ENCODE measurements at regions not wholly inside any gene's neighbourhood (a gene's known extent, or its start where the extent isn't known, plus 50 kb on each side); places are given as distances from the start of the nearest gene placed in this dataset.

DNA sequence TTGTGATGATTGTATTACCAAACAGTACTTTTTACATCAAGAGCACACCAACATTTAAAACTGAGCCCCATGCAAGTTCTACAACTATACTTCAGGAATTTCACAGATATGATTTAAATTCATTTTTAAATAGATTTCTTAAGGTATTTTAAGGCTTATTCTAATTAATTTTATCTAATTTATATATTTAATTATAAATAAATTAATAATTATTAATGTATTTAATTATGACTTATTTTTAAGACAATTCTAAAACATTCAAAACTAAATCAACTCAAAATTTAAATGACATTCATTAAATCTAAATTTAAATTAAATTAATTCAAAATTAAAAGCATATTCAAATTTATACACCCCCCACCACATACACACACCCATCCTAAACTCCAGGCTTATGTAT is 299.2 kb downstream of the NFIB start:
- no peak for ATAC-seq
- H2AFZ ChIP-seq = no peak overlapping the region
- H3K36me3 Mint-ChIP-seq (ENCODE audit: low read depth) = no peaks in the 10 kb centered on the region

More for the DNA sequence above, 299.2 kb downstream of the NFIB start:
- H3K27ac ChIP-seq (ENCODE audit: low read depth) = no peak overlapping the region
- H3K4me1 Mint-ChIP-seq = no peaks in the 10 kb centered on the region
- no peaks in the 10 kb centered on the region for H3K4me1 ChIP-seq (ENCODE audit: insufficient read depth)
- H3K4me3 ChIP-seq = no peak overlapping the region
- H3K4me2 ChIP-seq = no peak overlapping the region
- H3K36me3 ChIP-seq (ENCODE audit: insufficient read depth) = no peaks in the 10 kb centered on the region
- no peaks in the 10 kb centered on the region for H4K20me1 ChIP-seq (replicated peaks; ENCODE audit: insufficient read depth)
- no peak overlapping the region for H3K4me3 Mint-ChIP-seq
- no peak for DNase-seq (ENCODE audit: low spot score)
- no peaks in the 10 kb centered on the region for H3K9me2 ChIP-seq (ENCODE audit: insufficient read depth)
- H3F3A ChIP-seq (replicated peaks; ENCODE audit: low read depth) = no peaks in the 10 kb centered on the region
- no peaks in the 10 kb centered on the region for H3K9me3 Mint-ChIP-seq
- H3K79me2 ChIP-seq (replicated peaks; ENCODE audit: insufficient read depth) = no peaks in the 10 kb centered on the region
- H3K27ac Mint-ChIP-seq = no peak overlapping the region
- H3K27me3 Mint-ChIP-seq (ENCODE audit: insufficient read depth, low read depth, poor library complexity) = no peaks in the 10 kb centered on the region
- no peaks in the 10 kb centered on the region for H3K27me3 ChIP-seq (ENCODE audit: insufficient read depth)
- TF ChIP-seq POLR2AphosphoS5 (IDR thresholded peaks at IDR 0.05; ENCODE audit: low read depth) (no peak), ZNF331 (CRISPR knock-in tag; IDR thresholded peaks at IDR 0.05; ENCODE audit: low read depth) (no peak), ZNF114 (CRISPR knock-in tag; IDR thresholded peaks at IDR 0.05) (no peak), STAT1 (IDR thresholded peaks at IDR 0.05; ENCODE audit: unreplicated experiment) (no peak), NANOG (IDR thresholded peaks at IDR 0.05; ENCODE audit: borderline replicate concordance) (no peak), CTCF (conservative IDR thresholded peaks at IDR 0.05; ENCODE audit: low read depth in 2 of 2) (no peak), EZH2 (IDR thresholded peaks at IDR 0.05; ENCODE audit: low read depth, unreplicated experiment) (no peak), ZNF462 (CRISPR knock-in tag; IDR thresholded peaks at IDR 0.05) (no peak), JUNB (IDR thresholded peaks at IDR 0.05; ENCODE audit: unreplicated experiment) (no peak), EZH2phosphoT487 (IDR thresholded peaks at IDR 0.05; ENCODE audit: unreplicated experiment) (no peak), CREB1 (CRISPR knock-in tag; IDR thresholded peaks at IDR 0.05; ENCODE audit: low read depth) (no peak)
- TF ChIP-seq, protein P1, sequence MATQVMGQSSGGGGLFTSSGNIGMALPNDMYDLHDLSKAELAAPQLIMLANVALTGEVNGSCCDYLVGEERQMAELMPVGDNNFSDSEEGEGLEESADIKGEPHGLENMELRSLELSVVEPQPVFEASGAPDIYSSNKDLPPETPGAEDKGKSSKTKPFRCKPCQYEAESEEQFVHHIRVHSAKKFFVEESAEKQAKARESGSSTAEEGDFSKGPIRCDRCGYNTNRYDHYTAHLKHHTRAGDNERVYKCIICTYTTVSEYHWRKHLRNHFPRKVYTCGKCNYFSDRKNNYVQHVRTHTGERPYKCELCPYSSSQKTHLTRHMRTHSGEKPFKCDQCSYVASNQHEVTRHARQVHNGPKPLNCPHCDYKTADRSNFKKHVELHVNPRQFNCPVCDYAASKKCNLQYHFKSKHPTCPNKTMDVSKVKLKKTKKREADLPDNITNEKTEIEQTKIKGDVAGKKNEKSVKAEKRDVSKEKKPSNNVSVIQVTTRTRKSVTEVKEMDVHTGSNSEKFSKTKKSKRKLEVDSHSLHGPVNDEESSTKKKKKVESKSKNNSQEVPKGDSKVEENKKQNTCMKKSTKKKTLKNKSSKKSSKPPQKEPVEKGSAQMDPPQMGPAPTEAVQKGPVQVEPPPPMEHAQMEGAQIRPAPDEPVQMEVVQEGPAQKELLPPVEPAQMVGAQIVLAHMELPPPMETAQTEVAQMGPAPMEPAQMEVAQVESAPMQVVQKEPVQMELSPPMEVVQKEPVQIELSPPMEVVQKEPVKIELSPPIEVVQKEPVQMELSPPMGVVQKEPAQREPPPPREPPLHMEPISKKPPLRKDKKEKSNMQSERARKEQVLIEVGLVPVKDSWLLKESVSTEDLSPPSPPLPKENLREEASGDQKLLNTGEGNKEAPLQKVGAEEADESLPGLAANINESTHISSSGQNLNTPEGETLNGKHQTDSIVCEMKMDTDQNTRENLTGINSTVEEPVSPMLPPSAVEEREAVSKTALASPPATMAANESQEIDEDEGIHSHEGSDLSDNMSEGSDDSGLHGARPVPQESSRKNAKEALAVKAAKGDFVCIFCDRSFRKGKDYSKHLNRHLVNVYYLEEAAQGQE (IDR thresholded peaks at IDR 0.05; ENCODE audit: unreplicated experiment) = no peak
- TF ChIP-seq, protein P2, sequence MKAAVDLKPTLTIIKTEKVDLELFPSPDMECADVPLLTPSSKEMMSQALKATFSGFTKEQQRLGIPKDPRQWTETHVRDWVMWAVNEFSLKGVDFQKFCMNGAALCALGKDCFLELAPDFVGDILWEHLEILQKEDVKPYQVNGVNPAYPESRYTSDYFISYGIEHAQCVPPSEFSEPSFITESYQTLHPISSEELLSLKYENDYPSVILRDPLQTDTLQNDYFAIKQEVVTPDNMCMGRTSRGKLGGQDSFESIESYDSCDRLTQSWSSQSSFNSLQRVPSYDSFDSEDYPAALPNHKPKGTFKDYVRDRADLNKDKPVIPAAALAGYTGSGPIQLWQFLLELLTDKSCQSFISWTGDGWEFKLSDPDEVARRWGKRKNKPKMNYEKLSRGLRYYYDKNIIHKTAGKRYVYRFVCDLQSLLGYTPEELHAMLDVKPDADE (IDR thresholded peaks at IDR 0.05) = no peak

All from GM23338 (cell line).